K562 (cell line): ENCODE measurements at regions not wholly inside any gene's neighbourhood (a gene's known extent, or its start where the extent isn't known, plus 50 kb on each side); places are given as distances from the start of the nearest gene placed in this dataset.

Experiments used
- ATAC-seq: fragments of 200-7000 bp; cut with Tn5 transposase; 3 replicates; pipeline ENCODE4 v1.9.1; 2020; ENCODE audit warnings: moderate library complexity
- BruUV-seq: library from RNA; stranded (reverse); fragments of 400-500 nt; replicated peaks from 2 replicates; lab custom pipeline; 2021; lab: Mats Ljungman, UMichigan
- CTCF ChIA-PET: fragments of 300-600 bp; formaldehyde crosslinking; extraction: SDS; loops from one replicate; lab custom pipeline; 2021; ENCODE audit warnings: low intra/inter-chr PET ratio; lab: Yijun Ruan, JAX
- POLR2A ChIA-PET: fragments of 300-600, 350-650 bp; sonication (Branson Sonifier 250); formaldehyde crosslinking; extraction: SDS; loops from one replicate; lab custom pipeline; 2021; ENCODE audit warnings: antibody characterized with exemption, inconsistent platforms; lab: Yijun Ruan, JAX
- DNase-seq, 4 experiments: peaks; one replicate each; pipeline versions ENCODE4 v3.0.0 to v3.0.0-alpha.2; 2011 to 2018; ENCODE audit warnings: low spot score in 3 of 4, mixed read lengths in 3 of 4; ENCODE audit errors: extremely low read depth in 1 of 4
- FAIRE-seq: peaks from 2 replicates; lab custom pipeline; 2011; peaks lifted over from hg19 to GRCh38; lab: Jason Lieb, UNC
- H2AFZ ChIP-seq: 2 replicates; pipeline ENCODE4 v1.6.0; 2011; ENCODE audit warnings: low read depth, low read length, control low read depth, inconsistent platforms
- H3K27ac ChIP-seq: fragments of 200-600 bp; 3 replicates; pipeline ENCODE4 v1.8.0; 2011; ENCODE audit warnings: low read depth, mild to moderate bottlenecking, control low read depth, inconsistent platforms, low read length, moderate library complexity, mixed read lengths; ENCODE audit errors: extremely low read depth
- H3K27me3 ChIP-seq, 2 experiments: fragments of 300-600 bp in 1 of 2; 2 replicates in 1 of 2; 3 replicates in 1 of 2; pipeline versions ENCODE4 v1.6.0 to v1.8.0; 2011; ENCODE audit warnings: inconsistent platforms in 2 of 2, low read length in 2 of 2, mild to moderate bottlenecking in 1 of 2, mixed read lengths in 1 of 2, moderate library complexity in 1 of 2; ENCODE audit not compliant: control insufficient read depth in 2 of 2, insufficient read depth in 2 of 2
- H3K36me3 ChIP-seq: fragments of 300-600 bp; 3 replicates; pipeline ENCODE4 v1.8.0; 2011; ENCODE audit warnings: mild to moderate bottlenecking, low read length, inconsistent platforms; ENCODE audit not compliant: control insufficient read depth, insufficient read depth
- H3K4me1 ChIP-seq, 2 experiments: fragments of 200-600 bp in 1 of 2; replicated peaks in 1 of 2; 2 replicates in 1 of 2; 3 replicates in 1 of 2; pipeline versions ENCODE4 v1.5.1 to v1.8.0; 2011; ENCODE audit warnings: inconsistent platforms in 2 of 2, low read length in 2 of 2, mild to moderate bottlenecking in 1 of 2, mixed read lengths in 1 of 2, moderate library complexity in 1 of 2; ENCODE audit not compliant: control insufficient read depth in 2 of 2, insufficient read depth in 2 of 2
- H3K4me2 ChIP-seq: 2 replicates; pipeline ENCODE4 v1.6.1; 2011; ENCODE audit warnings: low read length, control low read depth, inconsistent platforms, mixed read lengths; ENCODE audit not compliant: insufficient read depth
- H3K4me3 ChIP-seq: fragments of 200-600 bp; sonication (generic), shearing (Covaris generic); 2 replicates; pipeline ENCODE4 v1.5.1; 2016; ENCODE audit warnings: control low read depth, inconsistent platforms
- H3K79me2 ChIP-seq: fragments of 200-600 bp; 3 replicates; pipeline ENCODE4 v1.8.0; 2011; ENCODE audit warnings: low read length, inconsistent platforms; ENCODE audit not compliant: control insufficient read depth, insufficient read depth
- H3K9ac ChIP-seq, 2 experiments: 2 replicates each; pipeline versions ENCODE4 v1.6.0 to v1.6.1; 2011; ENCODE audit warnings: low read depth in 2 of 2, low read length in 2 of 2, control low read depth in 1 of 2, inconsistent platforms in 1 of 2, mild to moderate bottlenecking in 1 of 2, mixed read lengths in 1 of 2; ENCODE audit not compliant: insufficient read depth in 1 of 2
- H3K9me1 ChIP-seq: one replicate; pipeline ENCODE4 v1.6.0; 2011; ENCODE audit warnings: inconsistent platforms, mild to moderate bottlenecking, low read length, moderate library complexity; ENCODE audit not compliant: control insufficient read depth, insufficient read depth
- H3K9me3 ChIP-seq: replicated peaks from 2 replicates; pipeline ENCODE4 v1.5.1; 2011; ENCODE audit warnings: low read depth, low read length, inconsistent platforms; ENCODE audit not compliant: control insufficient read depth, insufficient read depth
- H4K20me1 ChIP-seq: replicated peaks from 2 replicates; pipeline ENCODE4 v1.6.1; 2011; ENCODE audit warnings: low read length, inconsistent platforms, mixed read lengths; ENCODE audit not compliant: control insufficient read depth, insufficient read depth
- ARID1B ChIP-seq: fragments of 450-650 bp; IDR thresholded peaks from 2 replicates; pipeline ENCODE4 v1.6.1; 2016; ENCODE audit warnings: antibody characterized with exemption, mild to moderate bottlenecking, inconsistent platforms
- BRD4 ChIP-seq: fragments of 200-600 bp; sonication (generic); IDR thresholded peaks from 2 replicates; pipeline ENCODE4 v1.6.1; 2017; ENCODE audit warnings: inconsistent platforms
- E2F5 ChIP-seq: sonication (generic); formaldehyde crosslinking; IDR thresholded peaks from 2 replicates; pipeline ENCODE4 v1.8.0; 2022; ENCODE audit warnings: mild to moderate bottlenecking, missing genetic modification reagents
- ELF1 ChIP-seq: fragments of 200-800 bp; sonication (Bioruptor generic); IDR thresholded peaks from 2 replicates; pipeline ENCODE4 v1.6.1; 2016; ENCODE audit warnings: missing genetic modification characterization, missing compliant biosample characterization
- EP300 ChIP-seq: IDR thresholded peaks from 2 replicates; pipeline ENCODE4 v1.6.1; 2012; ENCODE audit warnings: low read length, improper control_type of control experiment
- FIP1L1 ChIP-seq: fragments of 200-400 bp; formaldehyde crosslinking; IDR thresholded peaks from 2 replicates; pipeline ENCODE4 v1.6.1; 2018; ENCODE audit warnings: mild to moderate bottlenecking, low read depth, low read length; ENCODE audit not compliant: poor library complexity, severe bottlenecking
- FOXA3 ChIP-seq, 2 experiments: fragments of 450-650 bp in 1 of 2; sonication (generic) in 1 of 2; formaldehyde crosslinking; IDR thresholded peaks in 1 of 2; conservative IDR thresholded peaks in 1 of 2; 2 replicates each; pipeline versions ENCODE4 v1.4.0 to v1.8.0; 2020 to 2022; ENCODE audit warnings: mild to moderate bottlenecking in 2 of 2, missing genetic modification reagents in 1 of 2
- GTF2E2 ChIP-seq: fragments of 200-800 bp; sonication (Bioruptor generic); IDR thresholded peaks from 2 replicates; pipeline ENCODE4 v1.6.1; 2016; ENCODE audit warnings: missing genetic modification characterization, missing compliant biosample characterization
- ILF3 ChIP-seq: fragments of 450-650 bp; IDR thresholded peaks from 2 replicates; pipeline ENCODE4 v1.6.1; 2018; ENCODE audit warnings: antibody characterized with exemption, mild to moderate bottlenecking, moderate library complexity, borderline replicate concordance
- KLF6 ChIP-seq: fragments of 250-450 bp; sonication (Bioruptor Pico); IDR thresholded peaks from 2 replicates; pipeline ENCODE4 v1.4.0; 2020; ENCODE audit warnings: mild to moderate bottlenecking, moderate library complexity, borderline replicate concordance
- MECOM ChIP-seq: fragments of 250-450 bp; sonication (Bioruptor Pico); IDR thresholded peaks from 2 replicates; pipeline ENCODE4 v1.8.0; 2022; ENCODE audit warnings: inconsistent platforms
- NBN ChIP-seq: fragments of 450-650 bp; IDR thresholded peaks from 2 replicates; pipeline ENCODE4 v1.6.1; 2016; ENCODE audit warnings: low read depth, mild to moderate bottlenecking
- NR2F6 ChIP-seq: fragments of 450-650 bp; formaldehyde crosslinking; IDR thresholded peaks from 2 replicates; pipeline ENCODE4 v1.4.0; 2020; ENCODE audit warnings: mild to moderate bottlenecking
- NUFIP1 ChIP-seq: fragments of 450-650 bp; IDR thresholded peaks from 2 replicates; pipeline ENCODE4 v1.6.1; 2018; ENCODE audit not compliant: partially characterized antibody
- SOX6 ChIP-seq: fragments of 450-650 bp; IDR thresholded peaks from 2 replicates; pipeline ENCODE4 v1.6.1; 2014; ENCODE audit warnings: mild to moderate bottlenecking
- SREBF2 ChIP-seq: sonication (generic); formaldehyde crosslinking; IDR thresholded peaks from 2 replicates; pipeline ENCODE4 v1.4.0; 2020; ENCODE audit warnings: mild to moderate bottlenecking, missing genetic modification reagents
- ZBTB9 ChIP-seq: fragments of 450-650 bp; formaldehyde crosslinking; IDR thresholded peaks from 2 replicates; pipeline ENCODE4 v1.4.0; 2020; ENCODE audit warnings: mild to moderate bottlenecking, moderate library complexity
- ZFP1 ChIP-seq: fragments of 450-650 bp; formaldehyde crosslinking; IDR thresholded peaks from 2 replicates; pipeline ENCODE4 v1.4.0; 2020; ENCODE audit warnings: mild to moderate bottlenecking, mixed read lengths
- ZNF79 ChIP-seq: fragments of 250-450 bp; sonication (Bioruptor Pico); IDR thresholded peaks from 2 replicates; pipeline ENCODE4 v1.4.0; 2020; ENCODE audit warnings: low read depth, mild to moderate bottlenecking, moderate library complexity
- WGBS: fragments of 100-300 bp; shearing (Covaris generic); methylation state at CpG from one replicate; pipeline ENCODE4 v1.1.6; 2016; ENCODE audit warnings: low coverage, mixed read lengths; ENCODE audit not compliant: insufficient coverage; ENCODE audit errors: missing lambda C conversion rate; 5-methylcytosine and 5-hydroxymethylcytosine counted together
- in situ Hi-C: fragments of 300-500 bp; cut with MboI; formaldehyde crosslinking; loops from 4 replicates; pipeline ENCODE4 v1.15.0; 2018; ENCODE audit warnings: inconsistent platforms, mixed read lengths
- intact Hi-C: fragments of 100-400 bp; cut with micrococcal nuclease; formaldehyde crosslinking; loops from 2 replicates; pipeline ENCODE4 v1.14.2; 2022

GRCh38 chr10:131496351-131497052 lies 185.0 kb upstream of the TCERG1L start:
- no TSS peak for BruUV-seq
- ChIA-PET POLR2A (interaction anchor here (0.6 kb wide), 1 partner anchor 59 kb away, joined by 4 read pairs; no protein-coding TSS in a partner anchor), CTCF (no interaction called here)
- no peak overlapping the region for H3K9ac ChIP-seq
- no peaks in the 10 kb centered on the region for H3K9me1 ChIP-seq
- H4K20me1 ChIP-seq = no peaks in the 10 kb centered on the region
- no peaks in the 10 kb centered on the region for H3K9me3 ChIP-seq
- intact Hi-C loops (no loop called here), in situ Hi-C loops (no loop called here)
- no peaks in the 10 kb centered on the region for H3K27me3 ChIP-seq
- H3K36me3 ChIP-seq = no peaks in the 10 kb centered on the region
- H3K4me1 ChIP-seq = no peaks in the 10 kb centered on the region
- no peaks in the 10 kb centered on the region for H3K79me2 ChIP-seq
- WGBS = 1% methylated on average over 16 of the region's 16 CpGs
- H3K4me2 ChIP-seq = no peak overlapping the region
- DNase-seq = no peak
- FAIRE-seq = no peak
- H3K4me3 ChIP-seq = no peak overlapping the region
- no peak for ATAC-seq
- H3K27ac ChIP-seq = no peak overlapping the region
- no peak overlapping the region for H2AFZ ChIP-seq
- no peak for TF ChIP-seq E2F5 (CRISPR knock-in tag)
- no peak for TF ChIP-seq SREBF2 (CRISPR knock-in tag)
- TF ChIP-seq ELF1 = no peak
- no peak for TF ChIP-seq FOXA3 (CRISPR knock-in tag; conservative IDR thresholded peaks at IDR 0.05 in 1 of 2, IDR thresholded peaks at IDR 0.05 in 1 of 2)
- TF ChIP-seq BRD4 = no peak
- no peak for TF ChIP-seq EP300
- TF ChIP-seq GTF2E2 (tag) = no peak
- no peak for TF ChIP-seq ZNF79 (CRISPR knock-in tag)
- TF ChIP-seq MECOM = no peak
- no peak for TF ChIP-seq NUFIP1
- no peak for TF ChIP-seq NBN
- TF ChIP-seq ZBTB9 (CRISPR knock-in tag) = no peak
- no peak for TF ChIP-seq KLF6 (CRISPR knock-in tag)
- TF ChIP-seq FIP1L1 = no peak
- TF ChIP-seq NR2F6 = no peak
- TF ChIP-seq ARID1B = no peak
- TF ChIP-seq ILF3 = no peak
- TF ChIP-seq ZFP1 = no peak
- no peak for TF ChIP-seq SOX6
